Chondrocyte (in vitro differentiated cells): ENCODE measurements at regions not wholly inside any gene's neighbourhood (a gene's known extent, or its start where the extent isn't known, plus 50 kb on each side); places are given as distances from the start of the nearest gene placed in this dataset.
"Not testable (repeated sequence)": the region's sequence is repeated elsewhere in the genome, so short reads cannot be mapped to it uniquely, and the experiment has no call there.

ENCODE experiments used
- DNase-seq: peaks from one replicate; pipeline ENCODE4 v3.0.0; 2021; ENCODE audit warnings: mixed read lengths, low spot score
- H3K27ac Mint-ChIP-seq: one replicate; pipeline ENCODE4 v1.8.0; 2021; ENCODE audit warnings: mild to moderate bottlenecking, moderate library complexity, mixed read lengths; ENCODE audit not compliant: unreplicated experiment
- H3K27me3 Mint-ChIP-seq: 2 replicates; pipeline ENCODE4 v1.8.0; 2021; ENCODE audit warnings: low read depth, mixed read lengths
- H3K36me3 Mint-ChIP-seq: 2 replicates; pipeline ENCODE4 v1.8.0; 2021; ENCODE audit warnings: low read depth, mixed read lengths
- H3K4me1 Mint-ChIP-seq: 2 replicates; pipeline ENCODE4 v1.8.0; 2021; ENCODE audit warnings: low read depth, mild to moderate bottlenecking, mixed read lengths
- H3K4me3 Mint-ChIP-seq: one replicate; pipeline ENCODE4 v1.8.0; 2021; ENCODE audit warnings: mild to moderate bottlenecking, moderate library complexity, mixed read lengths; ENCODE audit not compliant: unreplicated experiment
- H3K9me3 Mint-ChIP-seq: 2 replicates; pipeline ENCODE4 v1.8.0; 2021; ENCODE audit warnings: low read depth, mixed read lengths
- CTCF ChIP-seq: fragments of 200-600 bp; sonication (generic); IDR thresholded peaks from 2 replicates; pipeline ENCODE4 v1.5.0; 2021; ENCODE audit warnings: antibody characterized with exemption, mild to moderate bottlenecking, moderate library complexity

- Mint-ChIP-seq H3K27me3 (no peaks in the 10 kb centered on the region), H3K36me3 (no peaks in the 10 kb centered on the region), H3K4me1 (peaks cover 18% of the 10 kb centered on the region), H3K9me3 (peaks cover 4% of the 10 kb centered on the region), H3K4me3 (no peak overlapping the region), H3K27ac (no peak overlapping the region)
- DNase-seq: no peak
- no peak for TF ChIP-seq CTCF
Measured at GRCh38 chr12:92413286-92413685, 267.6 kb upstream of the BTG1 start.

DNA sequence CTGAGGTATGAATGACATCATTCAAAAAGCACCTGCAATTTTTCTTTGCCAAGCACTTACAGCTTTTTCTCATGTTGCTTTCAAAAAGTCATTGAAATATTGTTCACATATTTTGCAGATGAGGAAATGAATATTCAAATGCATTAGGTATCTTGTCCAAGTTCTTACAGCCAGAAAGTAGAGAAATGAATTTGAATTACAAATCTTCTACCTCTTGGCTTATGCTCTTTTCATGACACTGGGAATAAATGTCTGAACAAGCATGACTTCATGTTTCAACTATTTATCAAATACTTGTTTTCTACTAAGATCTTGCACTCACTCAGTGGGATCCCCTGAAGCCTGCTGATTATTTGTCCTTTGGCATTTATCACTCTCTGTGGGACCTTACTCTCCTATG, 267.2 kb upstream of the BTG1 start:
- H3K9me3 Mint-ChIP-seq: peaks cover 8% of the 10 kb centered on the region
- no peak overlapping the region for H3K4me3 Mint-ChIP-seq

GRCh38 chr12:92411687-92412086, 266.0 kb upstream of the BTG1 start:
- H3K4me3 Mint-ChIP-seq: no peak overlapping the region
- DNase-seq: no peak
- H3K4me1 Mint-ChIP-seq: peaks cover 18% of the 10 kb centered on the region
- H3K27me3 Mint-ChIP-seq: no peaks in the 10 kb centered on the region
- no peaks in the 10 kb centered on the region for H3K36me3 Mint-ChIP-seq
- H3K9me3 Mint-ChIP-seq: peaks cover 8% of the 10 kb centered on the region
- no peak overlapping the region for H3K27ac Mint-ChIP-seq
- TF ChIP-seq CTCF: no peak

More for the DNA sequence above, 267.2 kb upstream of the BTG1 start:
- no peak overlapping the region for H3K27ac Mint-ChIP-seq
- no peak for TF ChIP-seq CTCF
- no peaks in the 10 kb centered on the region for H3K27me3 Mint-ChIP-seq
- peaks cover 18% of the 10 kb centered on the region for H3K4me1 Mint-ChIP-seq
- no peaks in the 10 kb centered on the region for H3K36me3 Mint-ChIP-seq
- DNase-seq: no peak

- Mint-ChIP-seq H3K4me3 (no peak overlapping the region), H3K27ac (no peak overlapping the region), H3K36me3 (no peaks in the 10 kb centered on the region), H3K9me3 (peaks cover 8% of the 10 kb centered on the region), H3K27me3 (no peaks in the 10 kb centered on the region), H3K4me1 (peaks cover 7% of the 10 kb centered on the region)
- peak; percentile 65 for TF ChIP-seq CTCF
- DNase-seq: no peak
Measured at GRCh38 chr12:92408072-92408900, 262.6 kb upstream of the BTG1 start.

DNA sequence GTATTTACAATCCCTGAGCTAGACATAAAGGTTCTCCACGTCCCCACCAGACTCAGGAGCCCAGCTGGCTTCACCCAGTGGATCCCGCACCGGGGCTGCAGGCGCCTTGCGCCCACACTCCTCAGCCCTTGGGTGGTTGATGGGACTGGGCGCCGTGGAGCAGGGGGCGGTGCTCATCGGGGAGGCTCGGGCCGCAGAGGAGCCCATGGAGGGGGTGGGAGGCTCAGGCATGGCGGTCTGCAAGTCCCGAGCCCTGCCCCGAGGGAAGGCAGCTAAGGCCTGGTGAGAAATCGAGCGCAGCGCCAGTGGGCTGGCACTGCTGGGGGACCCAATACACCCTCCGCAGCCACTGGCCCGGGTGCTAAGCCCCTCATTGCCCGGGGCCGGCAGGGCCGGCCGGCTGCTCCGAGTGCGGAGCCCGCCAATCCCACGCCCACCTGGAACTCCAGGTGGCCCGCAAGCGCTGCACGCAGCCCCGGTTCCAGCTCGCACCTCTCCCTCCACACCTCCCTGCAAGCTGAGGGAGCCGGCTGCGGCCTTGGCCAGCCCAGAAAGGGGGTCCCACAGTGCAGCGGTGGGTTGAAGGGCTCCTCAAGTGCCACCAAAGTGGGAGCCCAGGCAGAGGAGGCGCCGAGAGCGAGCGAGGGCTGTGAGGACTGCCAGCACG, 260.9 kb upstream of the BTG1 start:
- H3K4me1 Mint-ChIP-seq, H3K27ac Mint-ChIP-seq, H3K9me3 Mint-ChIP-seq, H3K36me3 Mint-ChIP-seq, H3K4me3 Mint-ChIP-seq, H3K27me3 Mint-ChIP-seq: not testable (repeated sequence)
- DNase-seq: peak; percentile 84

DNA sequence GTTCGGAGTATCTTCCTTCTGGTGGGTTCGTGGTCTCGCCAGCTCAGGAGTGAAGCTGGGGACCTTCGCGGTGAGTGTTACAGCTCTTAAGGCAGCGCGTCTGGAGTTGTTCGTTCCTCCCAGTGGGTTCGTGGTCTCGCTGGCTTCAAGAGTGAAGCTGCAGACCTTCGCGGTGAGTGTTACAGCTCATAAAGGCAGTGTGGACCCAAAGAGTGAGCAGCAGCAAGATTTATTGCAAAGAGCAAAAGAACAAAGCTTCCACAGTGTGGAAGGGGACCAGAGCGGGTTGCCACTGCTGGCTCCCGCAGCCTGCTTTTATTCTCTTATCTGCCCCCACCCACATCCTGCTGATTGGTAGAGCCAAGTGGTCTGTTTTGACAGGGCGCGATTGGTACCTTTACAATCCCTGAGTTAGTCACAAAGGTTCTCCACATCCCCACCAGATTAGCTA, 260.2 kb upstream of the BTG1 start:
- H3K27me3 Mint-ChIP-seq: not testable (repeated sequence)

More for the DNA sequence above, 260.2 kb upstream of the BTG1 start:
- DNase-seq, H3K36me3 Mint-ChIP-seq, H3K4me1 Mint-ChIP-seq, H3K4me3 Mint-ChIP-seq, H3K9me3 Mint-ChIP-seq, H3K27ac Mint-ChIP-seq: not testable (repeated sequence)
